HL-60 (cell line): ENCODE measurements at regions not wholly inside any gene's neighbourhood (a gene's known extent, or its start where the extent isn't known, plus 50 kb on each side); places are given as distances from the start of the nearest gene placed in this dataset.

Experiments
- DNase-seq, 2 experiments: peaks; one replicate each; pipeline ENCODE4 v3.0.0-alpha.2; 2010 to 2020; ENCODE audit warnings: low read depth in 1 of 2, low spot score in 1 of 2
- H3K27ac ChIP-seq: fragments of 250-450 bp; sonication (Bioruptor Pico); replicated peaks from 2 replicates; pipeline ENCODE4 v1.5.1; 2020; ENCODE audit warnings: mild to moderate bottlenecking, moderate library complexity
- H3K27me3 ChIP-seq: fragments of 250-450 bp; sonication (Bioruptor Pico); 2 replicates; pipeline ENCODE4 v1.5.1; 2021; ENCODE audit warnings: mild to moderate bottlenecking, moderate library complexity; ENCODE audit not compliant: insufficient read depth, poor library complexity, severe bottlenecking
- H3K4me3 ChIP-seq: replicated peaks from 2 replicates; pipeline ENCODE4 v1.5.1; 2011; ENCODE audit warnings: mild to moderate bottlenecking, control low read depth, low read length; ENCODE audit not compliant: insufficient read depth
- CTCF ChIP-seq: IDR thresholded peaks from one replicate; pipeline ENCODE4 v1.5.1; 2011; ENCODE audit warnings: low read length, control low read depth, inconsistent platforms; ENCODE audit not compliant: insufficient read depth
- GABPA ChIP-seq: IDR thresholded peaks from 2 replicates; pipeline ENCODE4 v1.6.1; 2012; ENCODE audit warnings: low read depth
- POLR2AphosphoS5 ChIP-seq: IDR thresholded peaks from 2 replicates; pipeline ENCODE4 v1.6.1; 2012; ENCODE audit warnings: low read depth
- REST ChIP-seq: IDR thresholded peaks from 2 replicates; pipeline ENCODE4 v1.6.1; 2012; ENCODE audit warnings: low read depth; ENCODE audit not compliant: insufficient replicate concordance
- SPI1 ChIP-seq: IDR thresholded peaks from 2 replicates; pipeline ENCODE4 v1.6.1; 2012; ENCODE audit warnings: low read depth, mild to moderate bottlenecking, borderline replicate concordance

GRCh38 chr7:42344198-42344755 is 107.3 kb upstream of the GLI3 start:
- TF ChIP-seq CTCF = no peak
- TF ChIP-seq GABPA = no peak
- TF ChIP-seq REST = no peak
- no peak for TF ChIP-seq SPI1
- no peak for TF ChIP-seq POLR2AphosphoS5
- DNase-seq = no peak
- Histone ChIP-seq H3K27ac (no peak overlapping the region), H3K4me3 (no peak overlapping the region), H3K27me3 (no peaks in the 10 kb centered on the region)

GRCh38 chr7:42342381-42342780 is 105.4 kb upstream of the GLI3 start:
- TF ChIP-seq GABPA (no peak), REST (no peak), SPI1 (no peak), CTCF (no peak), POLR2AphosphoS5 (no peak)
- H3K4me3 ChIP-seq = no peak overlapping the region
- no peak for DNase-seq
- H3K27me3 ChIP-seq = peaks cover 3% of the 10 kb centered on the region
- no peak overlapping the region for H3K27ac ChIP-seq

GRCh38 chr7:42340436-42340835 is 103.4 kb upstream of the GLI3 start:
- Histone ChIP-seq H3K27ac (no peak overlapping the region), H3K27me3 (peaks cover 3% of the 10 kb centered on the region), H3K4me3 (no peak overlapping the region)
- DNase-seq = no peak
- no peak for TF ChIP-seq GABPA
- no peak for TF ChIP-seq CTCF
- TF ChIP-seq REST = no peak
- TF ChIP-seq SPI1 = no peak
- no peak for TF ChIP-seq POLR2AphosphoS5
